ENCODE measurements at regions not wholly inside any gene's neighbourhood (a gene's known extent, or its start where the extent isn't known, plus 50 kb on each side); places are given as distances from the start of the nearest gene placed in this dataset.

GRCh38 chr6:8335381-8335780 lies 100.0 kb downstream of the SLC35B3 start:
- TF ChIP-seq, protein P1, sequence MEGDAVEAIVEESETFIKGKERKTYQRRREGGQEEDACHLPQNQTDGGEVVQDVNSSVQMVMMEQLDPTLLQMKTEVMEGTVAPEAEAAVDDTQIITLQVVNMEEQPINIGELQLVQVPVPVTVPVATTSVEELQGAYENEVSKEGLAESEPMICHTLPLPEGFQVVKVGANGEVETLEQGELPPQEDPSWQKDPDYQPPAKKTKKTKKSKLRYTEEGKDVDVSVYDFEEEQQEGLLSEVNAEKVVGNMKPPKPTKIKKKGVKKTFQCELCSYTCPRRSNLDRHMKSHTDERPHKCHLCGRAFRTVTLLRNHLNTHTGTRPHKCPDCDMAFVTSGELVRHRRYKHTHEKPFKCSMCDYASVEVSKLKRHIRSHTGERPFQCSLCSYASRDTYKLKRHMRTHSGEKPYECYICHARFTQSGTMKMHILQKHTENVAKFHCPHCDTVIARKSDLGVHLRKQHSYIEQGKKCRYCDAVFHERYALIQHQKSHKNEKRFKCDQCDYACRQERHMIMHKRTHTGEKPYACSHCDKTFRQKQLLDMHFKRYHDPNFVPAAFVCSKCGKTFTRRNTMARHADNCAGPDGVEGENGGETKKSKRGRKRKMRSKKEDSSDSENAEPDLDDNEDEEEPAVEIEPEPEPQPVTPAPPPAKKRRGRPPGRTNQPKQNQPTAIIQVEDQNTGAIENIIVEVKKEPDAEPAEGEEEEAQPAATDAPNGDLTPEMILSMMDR (IDR thresholded peaks at IDR 0.05; ENCODE audit: low read depth, low read length) = no peak
- no peak for TF ChIP-seq EZH2phosphoT487 (IDR thresholded peaks at IDR 0.05; ENCODE audit: low read depth)

Measured in OCI-LY3 (cell line).